ENCODE measurements at regions not wholly inside any gene's neighbourhood (a gene's known extent, or its start where the extent isn't known, plus 50 kb on each side); places are given as distances from the start of the nearest gene placed in this dataset.
"Not testable (repeated sequence)": the region's sequence is repeated elsewhere in the genome, so short reads cannot be mapped to it uniquely, and the experiment has no call there.

- DNase-seq (ENCODE audit: low spot score) (no peak), ATAC-seq (no peak)
These were observed 62.6 kb upstream of the WNT7B start for GRCh38 chr22:46039535-46039934.

GRCh38 chr22:46040471-46041465 lies 63.8 kb upstream of the WNT7B start:
- ATAC-seq: no peak
- peak; percentile 39 for DNase-seq (ENCODE audit: low spot score)

GRCh38 chr22:46041642-46042041 lies 64.7 kb upstream of the WNT7B start:
- ATAC-seq (no peak), DNase-seq (ENCODE audit: low spot score) (no peak)

GRCh38 chr22:46042786-46043185 lies 65.8 kb upstream of the WNT7B start:
- DNase-seq (ENCODE audit: low spot score) (peak; percentile 41), ATAC-seq (no peak)

- no peak for ATAC-seq
- DNase-seq (ENCODE audit: low spot score): peak; percentile 45
These were observed 66.4 kb upstream of the WNT7B start for GRCh38 chr22:46043339-46043738.

- ATAC-seq: peak; percentile 65
- peak; percentile 76 for DNase-seq (ENCODE audit: low spot score)
These were observed 67.1 kb upstream of the WNT7B start for GRCh38 chr22:46043816-46044620.

DNA sequence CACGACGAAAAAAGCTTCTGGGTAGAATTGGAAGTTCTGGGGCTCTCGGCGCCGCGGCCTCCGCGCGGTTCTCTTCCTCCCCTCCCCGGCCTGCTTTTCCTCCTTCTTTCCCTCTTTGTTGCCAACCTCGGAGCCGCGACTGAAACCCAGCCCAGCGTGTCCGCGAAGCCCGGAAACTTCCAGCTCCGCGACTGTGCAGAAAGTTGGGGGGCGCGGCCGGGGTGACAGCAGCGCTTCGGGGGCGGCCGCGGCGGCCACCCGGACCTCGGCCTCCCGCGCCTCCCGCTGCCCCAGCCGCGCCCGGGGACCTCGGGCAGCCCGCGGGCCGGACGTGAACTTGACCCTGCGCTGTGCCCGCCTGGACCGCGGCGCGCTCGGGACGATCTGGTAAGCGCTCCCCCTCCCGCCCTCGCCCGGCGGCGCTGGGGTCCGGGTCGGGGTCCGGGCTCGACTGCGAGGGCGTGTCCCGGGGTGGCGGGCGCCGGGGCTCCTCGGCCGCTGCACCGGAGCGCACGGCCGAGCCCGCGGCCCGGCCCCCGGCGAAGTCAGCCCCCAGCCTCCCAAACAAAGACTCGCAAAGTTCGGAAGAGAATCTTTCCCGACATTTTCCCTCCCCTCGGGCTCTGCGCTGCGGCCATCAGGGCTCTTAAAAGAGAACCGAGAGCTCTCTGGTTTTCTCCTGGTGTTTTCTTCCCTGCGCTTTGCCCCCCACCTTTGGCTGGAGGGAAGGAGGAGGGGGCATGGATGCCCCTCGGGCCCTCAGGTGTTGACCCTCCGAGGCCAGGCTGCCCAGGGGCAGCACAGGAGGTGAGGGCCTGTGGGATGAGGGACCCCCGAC lies 67.9 kb upstream of the WNT7B start:
- ATAC-seq (peak; percentile 58), DNase-seq (ENCODE audit: low spot score) (peak; percentile 64)

DNA sequence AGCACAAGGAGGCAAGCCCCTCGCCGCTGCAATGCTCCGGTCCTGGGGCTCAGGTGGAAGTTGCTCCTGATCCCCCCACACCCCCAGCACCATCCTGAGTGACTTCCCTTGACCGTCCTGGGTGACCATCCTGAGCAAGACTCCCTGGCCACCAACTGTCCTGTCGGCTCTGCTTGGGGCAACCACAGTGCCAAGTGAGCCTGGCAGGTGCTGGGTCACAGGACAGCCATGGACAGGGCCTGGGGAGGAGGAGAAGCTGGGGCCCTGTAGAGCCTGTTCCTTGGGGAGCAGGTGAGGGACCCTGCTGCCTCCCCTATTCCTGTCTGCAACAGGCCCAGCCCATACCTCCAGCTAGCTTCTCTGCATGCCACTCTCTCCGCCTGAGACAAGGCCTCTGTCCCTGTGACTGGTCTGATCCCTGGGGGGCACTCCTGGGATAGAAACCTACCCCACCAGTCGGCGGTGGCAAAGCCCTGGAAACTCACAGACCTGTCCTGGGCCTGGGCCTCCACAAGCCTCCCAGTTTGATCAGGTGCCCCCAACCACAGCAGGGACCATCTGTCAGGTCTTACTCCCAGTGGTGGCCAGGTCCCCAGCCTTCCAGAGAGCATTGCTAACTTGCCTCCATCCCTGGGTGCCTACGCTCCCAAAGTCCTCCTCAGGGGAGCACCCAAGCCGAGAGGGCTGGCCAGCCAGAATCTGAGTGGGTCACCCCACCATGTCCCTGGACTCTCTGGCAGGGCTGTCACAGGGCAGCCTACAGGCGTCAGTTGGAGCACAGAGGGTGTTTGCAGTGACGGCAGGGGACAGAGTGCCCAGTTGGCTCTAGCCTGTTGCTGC lies 68.7 kb upstream of the WNT7B start:
- DNase-seq (ENCODE audit: low spot score): peak; percentile 81
- peak; percentile 79 for ATAC-seq

GRCh38 chr22:46046299-46046685 lies 69.3 kb upstream of the WNT7B start:
- DNase-seq (ENCODE audit: low spot score) (no peak), ATAC-seq (no peak)

- DNase-seq (ENCODE audit: low spot score) (peak; percentile 45), ATAC-seq (no peak)
These were observed 70.3 kb upstream of the WNT7B start for GRCh38 chr22:46047226-46047625.

GRCh38 chr22:46047841-46048595 lies 71.1 kb upstream of the WNT7B start:
- DNase-seq (ENCODE audit: low spot score) (peak; percentile 42), ATAC-seq (no peak)

- ATAC-seq: not testable (repeated sequence)
- peak; percentile 35 for DNase-seq (ENCODE audit: low spot score)
These were observed 71.7 kb upstream of the WNT7B start for GRCh38 chr22:46048661-46049060.

- peak; percentile 39 for DNase-seq (ENCODE audit: low spot score)
- no peak for ATAC-seq
These were observed 72.9 kb upstream of the WNT7B start for GRCh38 chr22:46049726-46050450.

- ATAC-seq (no peak), DNase-seq (ENCODE audit: low spot score) (peak; percentile 44)
These were observed 73.5 kb upstream of the WNT7B start for GRCh38 chr22:46050451-46050845.

DNA sequence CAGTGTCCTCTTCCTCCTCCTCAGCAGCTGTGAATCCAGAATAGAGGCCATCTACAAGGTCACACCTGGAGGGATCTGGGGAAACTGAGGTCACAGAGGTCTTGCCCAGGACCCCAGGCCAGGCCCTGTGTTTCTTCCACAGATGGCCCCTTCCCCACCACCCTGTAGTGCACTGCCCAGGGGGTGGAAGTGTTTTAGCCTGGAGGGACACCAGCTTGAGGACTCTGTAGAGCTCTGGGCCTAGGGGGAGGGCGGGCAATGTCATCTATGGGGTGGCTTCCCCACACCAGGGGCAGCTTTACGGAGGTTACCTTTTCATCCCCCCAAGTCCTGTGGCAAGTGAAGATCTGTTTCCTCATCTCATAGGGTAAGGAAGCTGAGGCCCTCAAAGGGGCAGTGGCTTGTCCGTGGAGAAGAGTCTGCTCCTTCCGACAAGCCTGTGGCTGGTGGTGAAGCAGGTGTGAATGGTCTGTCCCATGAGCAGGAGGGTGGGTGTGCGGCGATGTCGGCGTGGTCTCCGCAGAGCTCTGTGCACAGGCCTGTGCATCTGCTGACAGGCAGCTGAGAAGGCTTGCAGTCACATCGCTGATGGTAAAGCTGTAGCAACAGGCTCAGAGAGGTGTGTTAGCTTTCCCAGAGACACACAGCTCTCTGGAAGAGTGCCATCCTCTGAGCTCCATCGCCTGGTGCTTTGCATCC lies 74.1 kb upstream of the WNT7B start:
- ATAC-seq (no peak), DNase-seq (ENCODE audit: low spot score) (peak; percentile 44)

- peak; percentile 40 for DNase-seq (ENCODE audit: low spot score)
These were observed 74.7 kb upstream of the WNT7B start for GRCh38 chr22:46051646-46052045.

DNA sequence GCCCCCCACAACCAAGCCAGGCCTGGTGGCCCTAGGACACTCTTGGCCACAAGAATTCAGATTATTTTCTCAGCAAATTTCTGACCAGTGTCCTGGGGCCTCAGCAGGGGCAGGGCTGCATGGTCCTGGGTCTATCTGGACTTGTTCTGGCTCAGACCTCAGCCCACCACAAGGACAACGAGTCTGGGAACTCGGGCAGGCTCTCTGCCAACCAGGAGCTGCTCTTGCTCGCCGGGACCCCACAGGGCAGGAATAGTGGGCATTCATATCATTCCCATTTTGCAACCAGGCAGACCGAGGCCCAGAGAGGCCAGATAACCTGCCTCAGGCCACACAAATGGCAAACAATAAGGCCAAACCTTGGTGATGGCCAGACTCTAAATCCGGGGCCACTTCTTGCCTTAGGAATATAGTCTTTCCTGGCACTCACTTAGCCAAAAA lies 75.4 kb upstream of the WNT7B start:
- DNase-seq (ENCODE audit: low spot score) (peak; percentile 47), ATAC-seq (no peak)

More at GRCh38 chr22:46051646-46052045, 74.7 kb upstream of the WNT7B start:
- ATAC-seq: no peak
